Thyroid gland (tissue), 4 donors: ENCODE measurements at regions not wholly inside any gene's neighbourhood (a gene's known extent, or its start where the extent isn't known, plus 50 kb on each side); places are given as distances from the start of the nearest gene placed in this dataset.

Experiments
- DNase-seq, 2 donors: peaks; one replicate each; pipeline ENCODE4 v3.0.0-alpha.2; 2019
- H3K27ac ChIP-seq, 3 donors: fragments of 200-600 bp; sonication (generic); 1 replicate in 2 of 3; 2 replicates in 1 of 3; pipeline ENCODE4 v1.5.1; 2016 to 2019; ENCODE audit warnings: mild to moderate bottlenecking in 1 of 3, moderate library complexity in 1 of 3
- H3K27me3 ChIP-seq: fragments of 200-600 bp; sonication (generic); one replicate; pipeline ENCODE4 v1.5.1; 2019
- H3K36me3 ChIP-seq, 2 donors: fragments of 200-600 bp; sonication (generic); one replicate each; pipeline ENCODE4 v1.5.1; 2016 to 2019
- H3K4me1 ChIP-seq, 2 donors: fragments of 200-600 bp; sonication (generic); one replicate each; pipeline ENCODE4 v1.5.1; 2017 to 2019
- H3K4me3 ChIP-seq, 3 donors: fragments of 200-600 bp; sonication (generic); replicated peaks in 1 of 3; 1 replicate in 2 of 3; 2 replicates in 1 of 3; pipeline ENCODE4 v1.5.1; 2016; ENCODE audit warnings: mild to moderate bottlenecking in 1 of 3
- H3K9me3 ChIP-seq: fragments of 200-600 bp; sonication (generic); one replicate; pipeline ENCODE4 v1.5.1; 2017
- CTCF ChIP-seq, 6 experiments: fragments of 200-600 bp in 3 of 6; fragments of 450-650 bp in 3 of 6; sonication (generic) in 3 of 6; IDR thresholded peaks; one replicate each; pipeline ENCODE4 v1.5.1; 2016 to 2019; ENCODE audit warnings: antibody characterized with exemption in 6 of 6, mild to moderate bottlenecking in 2 of 6, inconsistent platforms in 1 of 6, moderate library complexity in 1 of 6
- POLR2A ChIP-seq, 2 donors: fragments of 450-650 bp; IDR thresholded peaks; one replicate each; pipeline ENCODE4 v1.6.1; 2017; ENCODE audit warnings: antibody characterized with exemption in 2 of 2, mild to moderate bottlenecking in 2 of 2, moderate library complexity in 1 of 2
- WGBS, 2 donors: methylation state at CpG; one replicate each; pipeline ENCODE4 v1.1.5; 2017; 5-methylcytosine and 5-hydroxymethylcytosine counted together
- intact Hi-C: fragments of 100-400 bp; cut with DNase I; formaldehyde crosslinking; loops from one replicate; pipeline ENCODE4 v1.15.1; 2023

GRCh38 chrX:68923147-68923546, 94.3 kb downstream of the EFNB1 start:
- no peaks in the 10 kb centered on the region for H3K36me3 ChIP-seq
- 59 to 69% methylated on average over 2 of the region's 2 CpGs for WGBS, 2 donors
- TF ChIP-seq POLR2A (IDR thresholded peaks at IDR 0.05) (no peak), CTCF (IDR thresholded peaks at IDR 0.05) (no peak)
- H3K27ac ChIP-seq, result no peak overlapping the region
- no peak overlapping the region for H3K4me3 ChIP-seq
- intact Hi-C loops, result no loop called here
- no peaks in the 10 kb centered on the region for H3K4me1 ChIP-seq
- H3K27me3 ChIP-seq, result no peaks in the 10 kb centered on the region
- H3K9me3 ChIP-seq, result no peaks in the 10 kb centered on the region
- DNase-seq, result no peak

- Histone ChIP-seq H3K9me3 (no peaks in the 10 kb centered on the region), H3K4me1 (no peaks in the 10 kb centered on the region), H3K4me3 (no peak overlapping the region), H3K27me3 (no peaks in the 10 kb centered on the region), H3K36me3 (no peaks in the 10 kb centered on the region), H3K27ac (no peak overlapping the region)
- WGBS, 2 donors, result 63 to 85% methylated on average over 2 of the region's 6 CpGs
- TF ChIP-seq POLR2A (IDR thresholded peaks at IDR 0.05) (no peak), CTCF (IDR thresholded peaks at IDR 0.05) (no peak)
- intact Hi-C loops, result no loop called here
- no peak for DNase-seq
Observed at GRCh38 chrX:68922013-68922412, 93.2 kb downstream of the EFNB1 start.

DNA sequence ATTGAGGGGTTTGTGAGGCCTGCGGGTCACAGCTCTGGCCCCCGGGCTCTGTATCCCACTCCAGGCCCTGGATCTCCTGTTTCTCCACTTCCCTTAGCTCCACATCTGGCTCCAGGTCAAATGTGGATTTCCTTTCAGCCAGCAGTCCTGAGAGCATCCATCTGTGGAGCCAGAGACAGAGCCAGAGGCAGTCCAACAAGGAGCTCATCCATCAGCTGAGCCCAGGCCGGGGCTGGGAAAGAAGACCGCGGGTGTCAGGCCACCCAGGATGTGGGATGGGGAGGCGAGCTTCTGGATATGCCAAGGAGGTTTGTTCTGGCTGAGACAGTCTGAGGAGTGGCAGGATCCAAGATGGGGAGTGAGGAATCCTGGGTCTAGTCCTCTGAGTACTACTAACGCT, 91.7 kb downstream of the EFNB1 start:
- TF ChIP-seq POLR2A (IDR thresholded peaks at IDR 0.05) (no peak), CTCF (IDR thresholded peaks at IDR 0.05) (no peak)
- Histone ChIP-seq H3K9me3 (no peaks in the 10 kb centered on the region), H3K27me3 (no peaks in the 10 kb centered on the region), H3K27ac (no peak overlapping the region), H3K36me3 (no peaks in the 10 kb centered on the region), H3K4me1 (no peaks in the 10 kb centered on the region), H3K4me3 (no peak overlapping the region)
- intact Hi-C loops, result no loop called here
- no peak for DNase-seq
- WGBS, 2 donors, result 80 to 89% methylated on average over 4 to 5 of the region's 7 CpGs

- intact Hi-C loops, result no loop called here
- H3K4me1 ChIP-seq, result no peaks in the 10 kb centered on the region
- no peaks in the 10 kb centered on the region for H3K9me3 ChIP-seq
- no peaks in the 10 kb centered on the region for H3K36me3 ChIP-seq
- H3K27me3 ChIP-seq, result no peaks in the 10 kb centered on the region
- H3K27ac ChIP-seq, result no peak overlapping the region
- H3K4me3 ChIP-seq, result no peak overlapping the region
- TF ChIP-seq CTCF (IDR thresholded peaks at IDR 0.05) (no peak), POLR2A (IDR thresholded peaks at IDR 0.05) (no peak)
- DNase-seq, result no peak
Observed at GRCh38 chrX:68919707-68920106, 90.9 kb downstream of the EFNB1 start.

GRCh38 chrX:68918202-68918601, 89.4 kb downstream of the EFNB1 start:
- intact Hi-C loops, result no loop called here
- no peaks in the 10 kb centered on the region for H3K27me3 ChIP-seq

More at GRCh38 chrX:68918202-68918601, 89.4 kb downstream of the EFNB1 start:
- no peaks in the 10 kb centered on the region for H3K4me1 ChIP-seq
- H3K4me3 ChIP-seq, result no peak overlapping the region
- H3K36me3 ChIP-seq, result no peaks in the 10 kb centered on the region
- TF ChIP-seq POLR2A (IDR thresholded peaks at IDR 0.05), result no peak
- TF ChIP-seq CTCF (IDR thresholded peaks at IDR 0.05), result no peak
- WGBS, 2 donors, result 90 to 100% methylated on average over 2 of the region's 2 CpGs
- no peak for DNase-seq
- no peak overlapping the region for H3K27ac ChIP-seq
- no peaks in the 10 kb centered on the region for H3K9me3 ChIP-seq
